ENCODE measurements at regions not wholly inside any gene's neighbourhood (a gene's known extent, or its start where the extent isn't known, plus 50 kb on each side); places are given as distances from the start of the nearest gene placed in this dataset.

GRCh38 chr4:11824566-11824965 is 395.9 kb upstream of the HS3ST1 start:
- TF ChIP-seq CTCF (IDR thresholded peaks at IDR 0.05) (no peak), POLR2A (IDR thresholded peaks at IDR 0.05) (no peak)
